ENCODE measurements at regions not wholly inside any gene's neighbourhood (a gene's known extent, or its start where the extent isn't known, plus 50 kb on each side); places are given as distances from the start of the nearest gene placed in this dataset.

DNA sequence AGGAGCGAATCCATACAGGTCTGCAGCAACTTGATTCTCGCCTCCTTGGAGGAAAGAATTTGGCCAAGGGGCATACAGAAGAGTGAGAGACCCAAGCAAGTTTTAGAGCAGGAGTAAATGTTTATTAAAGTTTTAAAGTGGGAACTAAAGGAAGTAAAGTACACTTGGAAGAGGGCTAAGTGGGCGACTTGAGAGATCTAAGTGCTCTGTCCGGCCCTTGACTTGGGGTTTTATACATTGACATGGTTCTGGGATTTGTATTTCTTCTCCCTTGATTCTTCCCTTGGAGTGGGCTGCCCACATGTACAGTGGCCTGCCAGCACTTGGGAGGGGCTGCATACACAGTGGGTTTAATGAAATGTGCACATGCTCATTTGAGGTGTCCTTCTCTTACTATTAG, 421.2 kb downstream of the TMEM121 start:
- no peak for TF ChIP-seq POLR2A (IDR thresholded peaks at IDR 0.05; ENCODE audit: low read depth, low read length)
- TF ChIP-seq POLR2AphosphoS5 (IDR thresholded peaks at IDR 0.05; ENCODE audit: low read depth, low read length), result no peak
